SK-N-SH treated with all-trans-retinoic acid at 6 μM for 48 hours (cell line): ENCODE measurements at regions not wholly inside any gene's neighbourhood (a gene's known extent, or its start where the extent isn't known, plus 50 kb on each side); places are given as distances from the start of the nearest gene placed in this dataset.

Experiments
- ATAC-seq: fragments of 200-7000 bp; cut with Tn5 transposase; 3 replicates; pipeline ENCODE4 v1.9.1; 2020; ENCODE audit warnings: mild to moderate bottlenecking, moderate library complexity
- BACH2 ChIP-seq: fragments of 250-450 bp; sonication (Bioruptor Pico); IDR thresholded peaks from 2 replicates; pipeline ENCODE4 v1.9.0; 2021; ENCODE audit warnings: mild to moderate bottlenecking, borderline replicate concordance
- CREB5 ChIP-seq: fragments of 250-450 bp; sonication (Bioruptor Pico); IDR thresholded peaks from 2 replicates; pipeline ENCODE4 v1.5.1; 2020; ENCODE audit warnings: low read depth, mild to moderate bottlenecking, moderate library complexity
- CSDC2 ChIP-seq: fragments of 250-450 bp; sonication (Bioruptor Pico); IDR thresholded peaks from 2 replicates; pipeline ENCODE4 v1.5.0; 2020; ENCODE audit warnings: mild to moderate bottlenecking, moderate library complexity
- CSRNP3 ChIP-seq: fragments of 250-450 bp; sonication (Bioruptor Pico); IDR thresholded peaks from 2 replicates; pipeline ENCODE4 v1.5.1; 2021; ENCODE audit warnings: mild to moderate bottlenecking, moderate library complexity
- ESRRG ChIP-seq: fragments of 250-450 bp; sonication (Bioruptor Pico); IDR thresholded peaks from 2 replicates; pipeline ENCODE4 v1.6.1; 2021; ENCODE audit warnings: mild to moderate bottlenecking
- GLIS3 ChIP-seq: fragments of 250-450 bp; sonication (Bioruptor Pico); IDR thresholded peaks from 2 replicates; pipeline ENCODE4 v1.5.0; 2020; ENCODE audit warnings: mild to moderate bottlenecking, moderate library complexity
- ISL1 ChIP-seq: fragments of 250-450 bp; sonication (Bioruptor Pico); IDR thresholded peaks from 2 replicates; pipeline ENCODE4 v2.1.2; 2022; ENCODE audit warnings: mild to moderate bottlenecking, moderate library complexity
- OSR1 ChIP-seq: fragments of 250-450 bp; sonication (Bioruptor Pico); IDR thresholded peaks from 2 replicates; pipeline ENCODE4 v1.8.0; 2022; ENCODE audit warnings: moderate library complexity, mild to moderate bottlenecking, inconsistent platforms
- POU6F1 ChIP-seq: fragments of 250-450 bp; sonication (Bioruptor Pico); IDR thresholded peaks from 2 replicates; pipeline ENCODE4 v1.8.0; 2021; ENCODE audit warnings: low read depth, mild to moderate bottlenecking, moderate library complexity, borderline replicate concordance
- PPARA ChIP-seq: fragments of 250-450 bp; sonication (Bioruptor Pico); IDR thresholded peaks from 2 replicates; pipeline ENCODE4 v1.5.0; 2020; ENCODE audit warnings: mild to moderate bottlenecking, borderline replicate concordance
- RARB ChIP-seq: fragments of 250-450 bp; sonication (Bioruptor Pico); IDR thresholded peaks from 2 replicates; pipeline ENCODE4 v1.8.0; 2021; ENCODE audit warnings: mild to moderate bottlenecking, moderate library complexity
- SNAI2 ChIP-seq: fragments of 250-450 bp; sonication (Bioruptor Pico); IDR thresholded peaks from 2 replicates; pipeline ENCODE4 v1.5.0; 2020; ENCODE audit warnings: mild to moderate bottlenecking, moderate library complexity
- TCF4 ChIP-seq: fragments of 250-450 bp; sonication (Bioruptor Pico); IDR thresholded peaks from 2 replicates; pipeline ENCODE4 v1.8.0; 2021; ENCODE audit warnings: mild to moderate bottlenecking, moderate library complexity, borderline replicate concordance
- TOX ChIP-seq: fragments of 250-450 bp; sonication (Bioruptor Pico); IDR thresholded peaks from 2 replicates; pipeline ENCODE4 v1.8.0; 2021; ENCODE audit warnings: mild to moderate bottlenecking, moderate library complexity, borderline replicate concordance
- TSHZ2 ChIP-seq: fragments of 250-450 bp; sonication (Bioruptor Pico); IDR thresholded peaks from 2 replicates; pipeline ENCODE4 v1.5.0; 2020; ENCODE audit warnings: mild to moderate bottlenecking, moderate library complexity
- ZC3H10 ChIP-seq: fragments of 250-450 bp; sonication (Bioruptor Pico); IDR thresholded peaks from 2 replicates; pipeline ENCODE4 v1.5.1; 2021; ENCODE audit warnings: mild to moderate bottlenecking, moderate library complexity
- ZFP3 ChIP-seq: fragments of 250-450 bp; sonication (Bioruptor Pico); IDR thresholded peaks from 2 replicates; pipeline ENCODE4 v1.5.0; 2020; ENCODE audit warnings: mild to moderate bottlenecking, moderate library complexity
- ZFP30 ChIP-seq: fragments of 450-650 bp; formaldehyde crosslinking; IDR thresholded peaks from 2 replicates; pipeline ENCODE4 v1.5.0; 2022; ENCODE audit warnings: mild to moderate bottlenecking, moderate library complexity
- ZNF565 ChIP-seq: fragments of 450-650 bp; formaldehyde crosslinking; conservative IDR thresholded peaks from 2 replicates; pipeline ENCODE4 v1.5.0; 2020; ENCODE audit warnings: low read depth, mild to moderate bottlenecking, moderate library complexity
- ZNF70 ChIP-seq: fragments of 450-650 bp; formaldehyde crosslinking; IDR thresholded peaks from 2 replicates; pipeline ENCODE4 v1.5.0; 2020; ENCODE audit warnings: mild to moderate bottlenecking, moderate library complexity
- ZNF8 ChIP-seq: fragments of 450-650 bp; formaldehyde crosslinking; IDR thresholded peaks from 2 replicates; pipeline ENCODE4 v1.5.0; 2020; ENCODE audit warnings: mild to moderate bottlenecking, moderate library complexity

GRCh38 chr6:169845426-169846285 lies 94.2 kb downstream of the ERMARD start:
- no peak for TF ChIP-seq CREB5
- no peak for TF ChIP-seq TOX (CRISPR knock-in tag)
- TF ChIP-seq SNAI2 (CRISPR knock-in tag), result no peak
- TF ChIP-seq ZC3H10, result no peak
- TF ChIP-seq TSHZ2, result no peak
- TF ChIP-seq ZNF8, result no peak
- no peak for TF ChIP-seq TCF4 (CRISPR knock-in tag)
- no peak for TF ChIP-seq ESRRG (CRISPR knock-in tag)
- TF ChIP-seq ZFP3 (CRISPR knock-in tag), result no peak
- TF ChIP-seq CSDC2 (CRISPR knock-in tag), result no peak
- TF ChIP-seq BACH2, result no peak
- no peak for TF ChIP-seq OSR1
- no peak for TF ChIP-seq ZNF565 (CRISPR knock-in tag)
- no peak for TF ChIP-seq CSRNP3 (CRISPR knock-in tag)
- no peak for TF ChIP-seq PPARA (CRISPR knock-in tag)
- TF ChIP-seq RARB (CRISPR knock-in tag), result no peak
- no peak for TF ChIP-seq ZFP30
- TF ChIP-seq ISL1 (CRISPR knock-in tag), result no peak
- ATAC-seq, result no peak

GRCh38 chr6:169844946-169845345 lies 93.5 kb downstream of the ERMARD start:
- no peak for ATAC-seq
- TF ChIP-seq TOX (CRISPR knock-in tag) (no peak), ZFP30 (no peak), PPARA (CRISPR knock-in tag) (no peak)

GRCh38 chr6:169843991-169844390 lies 92.6 kb downstream of the ERMARD start:
- ATAC-seq, result no peak
- no peak for TF ChIP-seq GLIS3
- TF ChIP-seq ZNF8, result no peak
- TF ChIP-seq ZNF70, result no peak
- TF ChIP-seq TOX (CRISPR knock-in tag), result no peak
- no peak for TF ChIP-seq OSR1
- no peak for TF ChIP-seq ISL1 (CRISPR knock-in tag)
- no peak for TF ChIP-seq ZFP3 (CRISPR knock-in tag)
- no peak for TF ChIP-seq CSRNP3 (CRISPR knock-in tag)
- no peak for TF ChIP-seq ZFP30
- TF ChIP-seq ZC3H10, result no peak
- no peak for TF ChIP-seq PPARA (CRISPR knock-in tag)
- TF ChIP-seq POU6F1 (CRISPR knock-in tag), result no peak
- TF ChIP-seq CREB5, result no peak
- no peak for TF ChIP-seq RARB (CRISPR knock-in tag)
- TF ChIP-seq ZNF565 (CRISPR knock-in tag), result no peak
- TF ChIP-seq CSDC2 (CRISPR knock-in tag), result no peak
